Panc1 (cell line): ENCODE measurements at regions not wholly inside any gene's neighbourhood (a gene's known extent, or its start where the extent isn't known, plus 50 kb on each side); places are given as distances from the start of the nearest gene placed in this dataset.

Experiments
- ATAC-seq: fragments of 200-7000 bp; cut with Tn5 transposase; 2 replicates; pipeline ENCODE4 v1.9.1; 2020; ENCODE audit warnings: mild to moderate bottlenecking, moderate library complexity
- BruUV-seq: library from RNA; stranded (reverse); fragments of 400-500 nt; replicated peaks from 2 replicates; lab custom pipeline; 2021; lab: Mats Ljungman, UMichigan
- CTCF ChIA-PET: fragments of 300-600 bp; sonication (Branson Sonifier 250); formaldehyde crosslinking; loops from one replicate; lab custom pipeline; 2022; ENCODE audit warnings: antibody characterized with exemption; lab: Charles Lee
- POLR2A ChIA-PET: fragments of 300-600 bp; sonication (Branson Sonifier 250); formaldehyde crosslinking; loops from one replicate; lab custom pipeline; 2022; ENCODE audit warnings: antibody characterized with exemption; lab: Charles Lee
- DNase-seq: peaks from one replicate; pipeline ENCODE4 v3.0.0-alpha.2; 2010; ENCODE audit warnings: low read depth, low spot score
- H3K27ac ChIP-seq: 2 replicates; pipeline ENCODE4 v1.5.1; 2011; ENCODE audit warnings: mild to moderate bottlenecking, low read length, inconsistent platforms
- H3K27me3 ChIP-seq: fragments of 200-500 bp; sonication (Bioruptor generic); 2 replicates; pipeline ENCODE4 v1.6.0; 2014; ENCODE audit warnings: low read length, inconsistent platforms; ENCODE audit not compliant: control insufficient read depth, insufficient read depth
- H3K36me3 ChIP-seq: fragments of 200-500 bp; sonication (Bioruptor generic); 2 replicates; pipeline ENCODE4 v1.5.1; 2014; ENCODE audit warnings: inconsistent platforms, mild to moderate bottlenecking, low read length, moderate library complexity; ENCODE audit not compliant: control insufficient read depth, insufficient read depth
- H3K4me1 ChIP-seq: 2 replicates; pipeline ENCODE4 v1.5.1; 2011; ENCODE audit warnings: inconsistent platforms, mild to moderate bottlenecking, low read length, moderate library complexity; ENCODE audit not compliant: control insufficient read depth, insufficient read depth
- H3K4me3 ChIP-seq, 2 experiments: 2 replicates each; pipeline ENCODE4 v1.5.1; 2011 to 2012; ENCODE audit warnings: low read depth in 2 of 2, low read length in 2 of 2, mild to moderate bottlenecking in 2 of 2, inconsistent platforms in 1 of 2, moderate library complexity in 1 of 2
- H3K9me3 ChIP-seq: fragments of 200-500 bp; sonication (Bioruptor generic); 2 replicates; pipeline ENCODE4 v1.5.1; 2014; ENCODE audit warnings: low read depth, mild to moderate bottlenecking, inconsistent platforms, low read length, moderate library complexity; ENCODE audit not compliant: control insufficient read depth, insufficient read depth
- POLR2AphosphoS5 ChIP-seq: IDR thresholded peaks from 2 replicates; pipeline ENCODE4 v1.6.1; 2012; ENCODE audit warnings: mild to moderate bottlenecking, low read depth, low read length, moderate library complexity
- REST ChIP-seq, 2 experiments: IDR thresholded peaks; 2 replicates each; pipeline ENCODE4 v1.6.1; 2011 to 2012; ENCODE audit warnings: low read depth in 2 of 2, control low read depth in 1 of 2, low read length in 1 of 2, mild to moderate bottlenecking in 1 of 2, moderate library complexity in 1 of 2; ENCODE audit not compliant: insufficient read depth in 1 of 2
- SIN3A ChIP-seq: IDR thresholded peaks from 2 replicates; pipeline ENCODE4 v1.6.1; 2012; ENCODE audit warnings: low read depth, mild to moderate bottlenecking, low read length, moderate library complexity, borderline replicate concordance; ENCODE audit not compliant: insufficient read depth
- TCF7L2 ChIP-seq: IDR thresholded peaks from 2 replicates; pipeline ENCODE4 v1.6.1; 2011; ENCODE audit warnings: mild to moderate bottlenecking, low read depth, low read length, inconsistent platforms
- in situ Hi-C: cut with HindIII; loops from 2 replicates; pipeline ENCODE4 v1.10.0; 2016; ENCODE audit warnings: low sequenced_read_pairs, low pct_unique_long_range_greater_than_20kb
- intact Hi-C: fragments of 100-400 bp; cut with micrococcal nuclease; formaldehyde crosslinking; loops from one replicate; pipeline ENCODE4 v1.10.0; 2022; ENCODE audit not compliant: unreplicated experiment
- TF ChIP-seq, protein P1 (sequence below): fragments of 450-650 bp; IDR thresholded peaks from 2 replicates; pipeline ENCODE4 v1.5.1; 2017; ENCODE audit warnings: mild to moderate bottlenecking

- intact Hi-C loops, result loop anchor here (5.0 to 10.0 kb wide), 2 partner anchors 454 to 619 kb away; partner anchors contain the start of gene CCDC175
- CTCF ChIA-PET, result no interaction called here
- POLR2A ChIA-PET, result no interaction called here
Measured at GRCh38 chr14:59120921-59121320, 67.5 kb upstream of the DAAM1 start.

GRCh38 chr14:59123531-59123930 lies 64.9 kb upstream of the DAAM1 start:
- Histone ChIP-seq H3K4me3 (no peak overlapping the region), H3K4me1 (no peaks in the 10 kb centered on the region), H3K36me3 (no peaks in the 10 kb centered on the region), H3K27ac (no peak overlapping the region), H3K9me3 (no peaks in the 10 kb centered on the region), H3K27me3 (peaks cover 4% of the 10 kb centered on the region; the same call in 1 of the 2 replicates)
- DNase-seq, result no peak
- ChIA-PET POLR2A (no interaction called here), CTCF (no interaction called here)
- ATAC-seq, result no peak
- no TSS peak for BruUV-seq
- no peak for TF ChIP-seq REST (IDR thresholded peaks at IDR 0.05; ENCODE audit: insufficient read depth in 1 of 2, low read depth in 2 of 2, low read length in 1 of 2)
- no peak for TF ChIP-seq SIN3A
- no peak for TF ChIP-seq TCF7L2
- TF ChIP-seq, protein P1, sequence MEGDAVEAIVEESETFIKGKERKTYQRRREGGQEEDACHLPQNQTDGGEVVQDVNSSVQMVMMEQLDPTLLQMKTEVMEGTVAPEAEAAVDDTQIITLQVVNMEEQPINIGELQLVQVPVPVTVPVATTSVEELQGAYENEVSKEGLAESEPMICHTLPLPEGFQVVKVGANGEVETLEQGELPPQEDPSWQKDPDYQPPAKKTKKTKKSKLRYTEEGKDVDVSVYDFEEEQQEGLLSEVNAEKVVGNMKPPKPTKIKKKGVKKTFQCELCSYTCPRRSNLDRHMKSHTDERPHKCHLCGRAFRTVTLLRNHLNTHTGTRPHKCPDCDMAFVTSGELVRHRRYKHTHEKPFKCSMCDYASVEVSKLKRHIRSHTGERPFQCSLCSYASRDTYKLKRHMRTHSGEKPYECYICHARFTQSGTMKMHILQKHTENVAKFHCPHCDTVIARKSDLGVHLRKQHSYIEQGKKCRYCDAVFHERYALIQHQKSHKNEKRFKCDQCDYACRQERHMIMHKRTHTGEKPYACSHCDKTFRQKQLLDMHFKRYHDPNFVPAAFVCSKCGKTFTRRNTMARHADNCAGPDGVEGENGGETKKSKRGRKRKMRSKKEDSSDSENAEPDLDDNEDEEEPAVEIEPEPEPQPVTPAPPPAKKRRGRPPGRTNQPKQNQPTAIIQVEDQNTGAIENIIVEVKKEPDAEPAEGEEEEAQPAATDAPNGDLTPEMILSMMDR, result no peak
- TF ChIP-seq POLR2AphosphoS5, result no peak
- intact Hi-C loops (loop anchor here (5.0 to 10.0 kb wide), 2 partner anchors 451 to 621 kb away; partner anchors contain the start of gene CCDC175), in situ Hi-C loops (no loop called here)

More at GRCh38 chr14:59120921-59121320, 67.5 kb upstream of the DAAM1 start:
- Histone ChIP-seq H3K27me3 (peaks cover 4% of the 10 kb centered on the region; the same call in 1 of the 2 replicates), H3K9me3 (no peaks in the 10 kb centered on the region), H3K36me3 (no peaks in the 10 kb centered on the region), H3K4me3 (no peak overlapping the region), H3K27ac (no peak overlapping the region), H3K4me1 (no peaks in the 10 kb centered on the region)
- no peak for ATAC-seq
- no peak for TF ChIP-seq TCF7L2
- TF ChIP-seq POLR2AphosphoS5, result no peak
- TF ChIP-seq SIN3A, result no peak
- TF ChIP-seq, protein P1, result no peak
- TF ChIP-seq REST (IDR thresholded peaks at IDR 0.05; ENCODE audit: insufficient read depth in 1 of 2, low read depth in 2 of 2, low read length in 1 of 2), result no peak
- BruUV-seq, result no TSS peak
- DNase-seq, result no peak
- in situ Hi-C loops, result no loop called here
